HG03439 (cell line): ENCODE measurements at regions not wholly inside any gene's neighbourhood (a gene's known extent, or its start where the extent isn't known, plus 50 kb on each side); places are given as distances from the start of the nearest gene placed in this dataset.
A peak's percentile ranks its signal among the peaks of the same experiment; 100 is the strongest.

ENCODE experiments used
- ATAC-seq: cut with Tn5 transposase; IDR thresholded peaks from one replicate; pipeline ENCODE4 v1.9.1; 2021; ENCODE audit warnings: mild to moderate bottlenecking, moderate library complexity; ENCODE audit not compliant: unreplicated experiment

GRCh38 chr10:10198363-10198762 lies 819.3 kb upstream of the CELF2 start:
- no peak for ATAC-seq

- no peak for ATAC-seq
Measured at GRCh38 chr10:10204415-10204814, 813.3 kb upstream of the CELF2 start.

- ATAC-seq, result no peak
Measured at GRCh38 chr10:10205906-10206305, 811.8 kb upstream of the CELF2 start.

GRCh38 chr10:10207538-10207937 lies 810.1 kb upstream of the CELF2 start:
- no peak for ATAC-seq

- no peak for ATAC-seq
Measured at GRCh38 chr10:10208196-10208595, 809.5 kb upstream of the CELF2 start.

- ATAC-seq, result no peak
Measured at GRCh38 chr10:10209167-10209566, 808.5 kb upstream of the CELF2 start.

- no peak for ATAC-seq
Measured at GRCh38 chr10:10211409-10211808, 806.3 kb upstream of the CELF2 start.

GRCh38 chr10:10213237-10213636 lies 804.4 kb upstream of the CELF2 start:
- peak; percentile 79 for ATAC-seq

GRCh38 chr10:10222304-10222841 lies 795.3 kb upstream of the CELF2 start:
- no peak for ATAC-seq

GRCh38 chr10:10223131-10223530 lies 794.5 kb upstream of the CELF2 start:
- no peak for ATAC-seq

GRCh38 chr10:10225136-10225676 lies 792.5 kb upstream of the CELF2 start:
- ATAC-seq, result no peak

- no peak for ATAC-seq
Measured at GRCh38 chr10:10233229-10233628, 784.4 kb upstream of the CELF2 start.

- no peak for ATAC-seq
Measured at GRCh38 chr10:10235003-10235402, 782.7 kb upstream of the CELF2 start.

GRCh38 chr10:10247585-10247984 lies 770.1 kb upstream of the CELF2 start:
- no peak for ATAC-seq

GRCh38 chr10:10256860-10257259 lies 760.8 kb upstream of the CELF2 start:
- no peak for ATAC-seq

GRCh38 chr10:10259013-10259412 lies 758.7 kb upstream of the CELF2 start:
- ATAC-seq, result no peak

- no peak for ATAC-seq
Measured at GRCh38 chr10:10270126-10271050, 747.3 kb upstream of the CELF2 start.

GRCh38 chr10:10271639-10272192 lies 746.0 kb upstream of the CELF2 start:
- no peak for ATAC-seq

GRCh38 chr10:10273661-10274060 lies 744.0 kb upstream of the CELF2 start:
- ATAC-seq, result no peak

GRCh38 chr10:10279906-10280305 lies 737.8 kb upstream of the CELF2 start:
- no peak for ATAC-seq

GRCh38 chr10:10292501-10292900 lies 725.2 kb upstream of the CELF2 start:
- ATAC-seq, result no peak

GRCh38 chr10:10293041-10293440 lies 724.6 kb upstream of the CELF2 start:
- ATAC-seq, result no peak
